Breast epithelium (tissue), 3 donors: ENCODE measurements at regions not wholly inside any gene's neighbourhood (a gene's known extent, or its start where the extent isn't known, plus 50 kb on each side); places are given as distances from the start of the nearest gene placed in this dataset.

Source experiments
- POLR2A ChIP-seq: fragments of 450-650 bp; IDR thresholded peaks from one replicate; pipeline ENCODE4 v1.6.1; 2016; ENCODE audit warnings: antibody characterized with exemption, mild to moderate bottlenecking, moderate library complexity
- POLR2AphosphoS5 ChIP-seq, 3 donors: sonication (generic); formaldehyde crosslinking; IDR thresholded peaks; one replicate each; pipeline ENCODE4 v1.6.1; 2017; ENCODE audit warnings: antibody characterized with exemption in 3 of 3
- TF ChIP-seq, protein P1 (sequence below), 3 donors: fragments of 450-650 bp; IDR thresholded peaks; one replicate each; pipeline ENCODE4 v1.5.1; 2016 to 2017; ENCODE audit warnings: antibody characterized with exemption in 3 of 3, mild to moderate bottlenecking in 3 of 3, moderate library complexity in 3 of 3

DNA sequence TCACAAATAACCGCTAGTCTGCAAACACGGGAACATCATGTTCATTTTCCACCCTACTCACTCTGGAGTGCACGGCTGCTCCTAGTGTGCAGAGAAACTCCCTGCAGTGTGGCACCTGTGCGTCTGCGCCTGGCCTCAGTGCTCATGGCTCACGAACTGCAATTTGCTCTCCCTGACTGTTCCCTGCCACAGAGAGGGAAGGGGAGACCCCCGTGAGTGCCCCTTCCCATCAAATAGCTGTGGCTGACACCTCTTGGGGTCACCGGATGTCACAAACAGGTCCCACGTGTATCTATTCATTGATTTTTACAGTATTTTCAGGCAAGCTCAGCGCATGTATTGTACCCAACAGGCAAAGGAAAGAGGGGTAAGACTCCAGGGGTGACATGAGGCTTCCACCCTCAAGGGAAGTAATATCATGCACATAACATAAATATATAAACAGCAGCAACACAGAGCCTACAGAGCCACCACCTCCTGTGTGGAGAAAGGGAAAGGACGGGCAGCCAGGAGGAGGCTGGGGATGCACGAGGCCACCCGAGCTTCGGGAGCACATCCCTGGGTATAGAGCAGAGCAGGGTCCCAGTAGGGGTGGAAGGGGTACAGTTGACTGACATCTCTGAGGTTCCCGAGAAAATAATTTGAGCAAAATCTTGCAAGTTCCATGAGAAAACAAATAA, 140.3 kb upstream of the SOX1 start:
- no peak for TF ChIP-seq POLR2AphosphoS5 (IDR thresholded peaks at IDR 0.05)
- TF ChIP-seq, protein P1, sequence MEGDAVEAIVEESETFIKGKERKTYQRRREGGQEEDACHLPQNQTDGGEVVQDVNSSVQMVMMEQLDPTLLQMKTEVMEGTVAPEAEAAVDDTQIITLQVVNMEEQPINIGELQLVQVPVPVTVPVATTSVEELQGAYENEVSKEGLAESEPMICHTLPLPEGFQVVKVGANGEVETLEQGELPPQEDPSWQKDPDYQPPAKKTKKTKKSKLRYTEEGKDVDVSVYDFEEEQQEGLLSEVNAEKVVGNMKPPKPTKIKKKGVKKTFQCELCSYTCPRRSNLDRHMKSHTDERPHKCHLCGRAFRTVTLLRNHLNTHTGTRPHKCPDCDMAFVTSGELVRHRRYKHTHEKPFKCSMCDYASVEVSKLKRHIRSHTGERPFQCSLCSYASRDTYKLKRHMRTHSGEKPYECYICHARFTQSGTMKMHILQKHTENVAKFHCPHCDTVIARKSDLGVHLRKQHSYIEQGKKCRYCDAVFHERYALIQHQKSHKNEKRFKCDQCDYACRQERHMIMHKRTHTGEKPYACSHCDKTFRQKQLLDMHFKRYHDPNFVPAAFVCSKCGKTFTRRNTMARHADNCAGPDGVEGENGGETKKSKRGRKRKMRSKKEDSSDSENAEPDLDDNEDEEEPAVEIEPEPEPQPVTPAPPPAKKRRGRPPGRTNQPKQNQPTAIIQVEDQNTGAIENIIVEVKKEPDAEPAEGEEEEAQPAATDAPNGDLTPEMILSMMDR (IDR thresholded peaks at IDR 0.05): no peak
- no peak for TF ChIP-seq POLR2A
